Panc1 (cell line): ENCODE measurements at regions not wholly inside any gene's neighbourhood (a gene's known extent, or its start where the extent isn't known, plus 50 kb on each side); places are given as distances from the start of the nearest gene placed in this dataset.
"Not testable (repeated sequence)": the region's sequence is repeated elsewhere in the genome, so short reads cannot be mapped to it uniquely, and the experiment has no call there.

Source experiments
- ATAC-seq: fragments of 200-7000 bp; cut with Tn5 transposase; 2 replicates; pipeline ENCODE4 v1.9.1; 2020; ENCODE audit warnings: mild to moderate bottlenecking, moderate library complexity
- BruUV-seq: library from RNA; stranded (reverse); fragments of 400-500 nt; replicated peaks from 2 replicates; lab custom pipeline; 2021; lab: Mats Ljungman, UMichigan
- CTCF ChIA-PET: fragments of 300-600 bp; sonication (Branson Sonifier 250); formaldehyde crosslinking; loops from one replicate; lab custom pipeline; 2022; ENCODE audit warnings: antibody characterized with exemption; lab: Charles Lee
- POLR2A ChIA-PET: fragments of 300-600 bp; sonication (Branson Sonifier 250); formaldehyde crosslinking; loops from one replicate; lab custom pipeline; 2022; ENCODE audit warnings: antibody characterized with exemption; lab: Charles Lee
- DNase-seq: peaks from one replicate; pipeline ENCODE4 v3.0.0-alpha.2; 2010; ENCODE audit warnings: low read depth, low spot score
- H3K27ac ChIP-seq: 2 replicates; pipeline ENCODE4 v1.5.1; 2011; ENCODE audit warnings: mild to moderate bottlenecking, low read length, inconsistent platforms
- H3K27me3 ChIP-seq: fragments of 200-500 bp; sonication (Bioruptor generic); 2 replicates; pipeline ENCODE4 v1.6.0; 2014; ENCODE audit warnings: low read length, inconsistent platforms; ENCODE audit not compliant: control insufficient read depth, insufficient read depth
- H3K36me3 ChIP-seq: fragments of 200-500 bp; sonication (Bioruptor generic); 2 replicates; pipeline ENCODE4 v1.5.1; 2014; ENCODE audit warnings: inconsistent platforms, mild to moderate bottlenecking, low read length, moderate library complexity; ENCODE audit not compliant: control insufficient read depth, insufficient read depth
- H3K4me1 ChIP-seq: 2 replicates; pipeline ENCODE4 v1.5.1; 2011; ENCODE audit warnings: inconsistent platforms, mild to moderate bottlenecking, low read length, moderate library complexity; ENCODE audit not compliant: control insufficient read depth, insufficient read depth
- H3K4me3 ChIP-seq, 2 experiments: 2 replicates each; pipeline ENCODE4 v1.5.1; 2011 to 2012; ENCODE audit warnings: low read depth in 2 of 2, low read length in 2 of 2, mild to moderate bottlenecking in 2 of 2, inconsistent platforms in 1 of 2, moderate library complexity in 1 of 2
- H3K9me3 ChIP-seq: fragments of 200-500 bp; sonication (Bioruptor generic); 2 replicates; pipeline ENCODE4 v1.5.1; 2014; ENCODE audit warnings: low read depth, mild to moderate bottlenecking, inconsistent platforms, low read length, moderate library complexity; ENCODE audit not compliant: control insufficient read depth, insufficient read depth
- POLR2AphosphoS5 ChIP-seq: IDR thresholded peaks from 2 replicates; pipeline ENCODE4 v1.6.1; 2012; ENCODE audit warnings: mild to moderate bottlenecking, low read depth, low read length, moderate library complexity
- SIN3A ChIP-seq: IDR thresholded peaks from 2 replicates; pipeline ENCODE4 v1.6.1; 2012; ENCODE audit warnings: low read depth, mild to moderate bottlenecking, low read length, moderate library complexity, borderline replicate concordance; ENCODE audit not compliant: insufficient read depth
- TCF7L2 ChIP-seq: IDR thresholded peaks from 2 replicates; pipeline ENCODE4 v1.6.1; 2011; ENCODE audit warnings: mild to moderate bottlenecking, low read depth, low read length, inconsistent platforms
- in situ Hi-C: cut with HindIII; loops from 2 replicates; pipeline ENCODE4 v1.10.0; 2016; ENCODE audit warnings: low sequenced_read_pairs, low pct_unique_long_range_greater_than_20kb
- intact Hi-C: fragments of 100-400 bp; cut with micrococcal nuclease; formaldehyde crosslinking; loops from one replicate; pipeline ENCODE4 v1.10.0; 2022; ENCODE audit not compliant: unreplicated experiment
- TF ChIP-seq, protein P1 (sequence below): fragments of 450-650 bp; IDR thresholded peaks from 2 replicates; pipeline ENCODE4 v1.5.1; 2017; ENCODE audit warnings: mild to moderate bottlenecking
- TF ChIP-seq, protein P2 (sequence below), 2 experiments: IDR thresholded peaks; 2 replicates each; pipeline ENCODE4 v1.6.1; 2011 to 2012; ENCODE audit warnings: low read depth in 2 of 2, control low read depth in 1 of 2, low read length in 1 of 2, mild to moderate bottlenecking in 1 of 2, moderate library complexity in 1 of 2; ENCODE audit not compliant: insufficient read depth in 1 of 2

DNA sequence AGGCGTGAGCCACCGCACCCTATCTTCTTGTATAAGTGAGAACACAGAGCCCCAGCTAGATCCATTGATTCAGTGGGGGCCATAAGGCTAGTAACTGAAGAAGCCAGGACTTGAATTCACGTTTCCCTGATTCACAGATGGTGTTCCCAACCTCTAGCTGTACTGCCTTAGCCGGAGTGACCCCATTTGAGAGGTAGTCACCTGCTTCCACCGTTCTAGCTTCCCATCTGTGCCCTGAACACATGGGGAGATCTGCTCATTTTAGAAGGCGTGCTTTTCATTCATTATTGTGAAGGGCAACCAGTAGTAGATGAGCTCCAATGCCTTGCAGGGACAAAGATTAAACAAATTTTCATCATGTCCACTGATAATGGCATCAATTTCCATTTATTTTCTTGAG, 365.7 kb upstream of the TPM1 start:
- Histone ChIP-seq H3K36me3 (no peaks in the 10 kb centered on the region), H3K9me3 (no peaks in the 10 kb centered on the region), H3K4me1 (no peaks in the 10 kb centered on the region), H3K27me3 (no peaks in the 10 kb centered on the region), H3K27ac (no peak overlapping the region), H3K4me3 (no peak overlapping the region)
- DNase-seq (no peak), ATAC-seq (no peak)
- POLR2A ChIA-PET = interaction anchor here (0.6 kb wide), 1 partner anchor 9 kb away, joined by 3 read pairs; no protein-coding TSS in a partner anchor
- CTCF ChIA-PET = no interaction called here
- intact Hi-C loops = no loop called here
- no peak for TF ChIP-seq POLR2AphosphoS5
- TF ChIP-seq SIN3A = no peak
- no peak for TF ChIP-seq TCF7L2
- TF ChIP-seq, protein P1, sequence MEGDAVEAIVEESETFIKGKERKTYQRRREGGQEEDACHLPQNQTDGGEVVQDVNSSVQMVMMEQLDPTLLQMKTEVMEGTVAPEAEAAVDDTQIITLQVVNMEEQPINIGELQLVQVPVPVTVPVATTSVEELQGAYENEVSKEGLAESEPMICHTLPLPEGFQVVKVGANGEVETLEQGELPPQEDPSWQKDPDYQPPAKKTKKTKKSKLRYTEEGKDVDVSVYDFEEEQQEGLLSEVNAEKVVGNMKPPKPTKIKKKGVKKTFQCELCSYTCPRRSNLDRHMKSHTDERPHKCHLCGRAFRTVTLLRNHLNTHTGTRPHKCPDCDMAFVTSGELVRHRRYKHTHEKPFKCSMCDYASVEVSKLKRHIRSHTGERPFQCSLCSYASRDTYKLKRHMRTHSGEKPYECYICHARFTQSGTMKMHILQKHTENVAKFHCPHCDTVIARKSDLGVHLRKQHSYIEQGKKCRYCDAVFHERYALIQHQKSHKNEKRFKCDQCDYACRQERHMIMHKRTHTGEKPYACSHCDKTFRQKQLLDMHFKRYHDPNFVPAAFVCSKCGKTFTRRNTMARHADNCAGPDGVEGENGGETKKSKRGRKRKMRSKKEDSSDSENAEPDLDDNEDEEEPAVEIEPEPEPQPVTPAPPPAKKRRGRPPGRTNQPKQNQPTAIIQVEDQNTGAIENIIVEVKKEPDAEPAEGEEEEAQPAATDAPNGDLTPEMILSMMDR = no peak
- TF ChIP-seq, protein P2, sequence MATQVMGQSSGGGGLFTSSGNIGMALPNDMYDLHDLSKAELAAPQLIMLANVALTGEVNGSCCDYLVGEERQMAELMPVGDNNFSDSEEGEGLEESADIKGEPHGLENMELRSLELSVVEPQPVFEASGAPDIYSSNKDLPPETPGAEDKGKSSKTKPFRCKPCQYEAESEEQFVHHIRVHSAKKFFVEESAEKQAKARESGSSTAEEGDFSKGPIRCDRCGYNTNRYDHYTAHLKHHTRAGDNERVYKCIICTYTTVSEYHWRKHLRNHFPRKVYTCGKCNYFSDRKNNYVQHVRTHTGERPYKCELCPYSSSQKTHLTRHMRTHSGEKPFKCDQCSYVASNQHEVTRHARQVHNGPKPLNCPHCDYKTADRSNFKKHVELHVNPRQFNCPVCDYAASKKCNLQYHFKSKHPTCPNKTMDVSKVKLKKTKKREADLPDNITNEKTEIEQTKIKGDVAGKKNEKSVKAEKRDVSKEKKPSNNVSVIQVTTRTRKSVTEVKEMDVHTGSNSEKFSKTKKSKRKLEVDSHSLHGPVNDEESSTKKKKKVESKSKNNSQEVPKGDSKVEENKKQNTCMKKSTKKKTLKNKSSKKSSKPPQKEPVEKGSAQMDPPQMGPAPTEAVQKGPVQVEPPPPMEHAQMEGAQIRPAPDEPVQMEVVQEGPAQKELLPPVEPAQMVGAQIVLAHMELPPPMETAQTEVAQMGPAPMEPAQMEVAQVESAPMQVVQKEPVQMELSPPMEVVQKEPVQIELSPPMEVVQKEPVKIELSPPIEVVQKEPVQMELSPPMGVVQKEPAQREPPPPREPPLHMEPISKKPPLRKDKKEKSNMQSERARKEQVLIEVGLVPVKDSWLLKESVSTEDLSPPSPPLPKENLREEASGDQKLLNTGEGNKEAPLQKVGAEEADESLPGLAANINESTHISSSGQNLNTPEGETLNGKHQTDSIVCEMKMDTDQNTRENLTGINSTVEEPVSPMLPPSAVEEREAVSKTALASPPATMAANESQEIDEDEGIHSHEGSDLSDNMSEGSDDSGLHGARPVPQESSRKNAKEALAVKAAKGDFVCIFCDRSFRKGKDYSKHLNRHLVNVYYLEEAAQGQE (IDR thresholded peaks at IDR 0.05; ENCODE audit: insufficient read depth in 1 of 2, low read depth in 2 of 2, low read length in 1 of 2) = no peak
- no TSS peak for BruUV-seq
- in situ Hi-C loops = no loop called here

DNA sequence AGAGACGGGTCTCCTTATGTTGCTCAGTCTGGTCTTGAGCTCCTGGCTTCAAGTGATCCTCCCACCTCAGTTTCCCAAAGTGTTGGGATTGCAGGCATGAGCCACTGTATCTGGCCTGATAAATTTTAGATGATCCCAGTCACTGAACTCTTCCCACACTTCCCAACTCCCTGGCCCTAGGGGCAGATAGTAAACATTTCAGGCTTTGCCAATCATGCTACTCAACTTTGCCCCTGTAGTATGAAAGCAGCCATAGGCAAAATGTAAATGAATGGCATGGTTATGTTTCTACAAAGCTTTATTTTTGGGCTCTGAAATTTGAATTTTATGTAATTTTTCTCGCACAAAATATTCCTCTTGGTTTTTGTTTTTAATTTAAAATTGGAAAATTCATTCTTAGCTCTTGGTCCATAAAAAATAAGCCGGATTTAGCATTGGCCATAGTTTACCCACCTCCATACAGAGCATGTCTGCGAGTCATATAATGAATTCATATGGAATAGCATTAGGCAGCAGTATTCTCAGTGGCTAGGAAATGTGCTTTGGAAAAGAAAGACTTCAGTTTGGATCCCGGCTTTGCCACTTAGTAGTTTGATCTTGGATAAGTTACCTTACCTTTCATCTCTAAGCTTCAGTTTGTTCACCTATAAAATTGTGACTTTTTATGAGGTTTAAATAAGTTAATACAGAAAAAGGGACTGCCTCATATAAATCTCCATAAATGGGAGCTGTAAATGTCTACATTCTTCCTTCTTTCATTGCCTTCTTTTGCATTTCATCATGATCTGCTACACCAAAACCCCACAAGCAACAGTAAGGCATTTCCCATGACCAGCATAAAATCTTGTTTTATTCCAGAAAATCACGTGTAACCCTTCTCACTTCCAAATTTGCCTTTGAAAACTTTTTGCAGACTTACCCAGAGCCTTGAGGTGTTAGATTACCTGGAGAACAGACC, 360.3 kb upstream of the TPM1 start:
- no peaks in the 10 kb centered on the region for H3K9me3 ChIP-seq
- H3K27me3 ChIP-seq = no peaks in the 10 kb centered on the region
- intact Hi-C loops = no loop called here
- BruUV-seq = no TSS peak
- ChIA-PET CTCF (no interaction called here), POLR2A (no interaction called here)
- H3K27ac ChIP-seq = no peak overlapping the region
- no peaks in the 10 kb centered on the region for H3K4me1 ChIP-seq
- in situ Hi-C loops = no loop called here
- DNase-seq (no peak), ATAC-seq (no peak)
- H3K36me3 ChIP-seq = no peaks in the 10 kb centered on the region
- H3K4me3 ChIP-seq = no peak overlapping the region
- TF ChIP-seq SIN3A = no peak
- no peak for TF ChIP-seq POLR2AphosphoS5
- no peak for TF ChIP-seq TCF7L2
- TF ChIP-seq, protein P1 = no peak
- TF ChIP-seq, protein P2 (IDR thresholded peaks at IDR 0.05; ENCODE audit: insufficient read depth in 1 of 2, low read depth in 2 of 2, low read length in 1 of 2) = no peak

DNA sequence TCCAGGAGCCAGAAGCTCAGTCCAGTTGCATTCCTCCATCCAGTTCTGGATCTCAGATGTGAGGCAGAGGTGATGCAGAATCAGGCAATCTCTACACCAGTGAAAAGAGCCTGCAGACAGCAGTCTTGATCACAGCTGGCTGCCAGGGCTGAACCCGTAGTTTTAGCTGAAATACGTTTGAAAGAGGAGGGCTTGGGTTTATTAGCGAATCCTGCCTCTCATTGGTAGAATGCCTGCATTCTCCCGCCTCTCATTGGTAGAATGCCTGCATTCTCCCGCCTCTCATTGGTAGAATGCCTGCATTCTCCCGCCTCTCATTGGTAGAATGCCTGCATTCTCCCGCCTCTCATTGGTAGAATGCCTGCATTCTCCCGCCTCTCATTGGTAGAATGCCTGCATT, 359.4 kb upstream of the TPM1 start:
- ATAC-seq, in situ Hi-C loops, H3K27ac ChIP-seq, H3K9me3 ChIP-seq, H3K4me1 ChIP-seq, BruUV-seq, H3K36me3 ChIP-seq, DNase-seq, H3K27me3 ChIP-seq, POLR2A ChIA-PET, intact Hi-C loops, H3K4me3 ChIP-seq: not testable (repeated sequence)
- CTCF ChIA-PET = interaction anchor here (0.7 kb wide), 1 partner anchor 961 kb away, joined by 3 read pairs; no protein-coding TSS in a partner anchor
